ENCODE measurements at regions not wholly inside any gene's neighbourhood (a gene's known extent, or its start where the extent isn't known, plus 50 kb on each side); places are given as distances from the start of the nearest gene placed in this dataset.

- TF ChIP-seq, protein P1, sequence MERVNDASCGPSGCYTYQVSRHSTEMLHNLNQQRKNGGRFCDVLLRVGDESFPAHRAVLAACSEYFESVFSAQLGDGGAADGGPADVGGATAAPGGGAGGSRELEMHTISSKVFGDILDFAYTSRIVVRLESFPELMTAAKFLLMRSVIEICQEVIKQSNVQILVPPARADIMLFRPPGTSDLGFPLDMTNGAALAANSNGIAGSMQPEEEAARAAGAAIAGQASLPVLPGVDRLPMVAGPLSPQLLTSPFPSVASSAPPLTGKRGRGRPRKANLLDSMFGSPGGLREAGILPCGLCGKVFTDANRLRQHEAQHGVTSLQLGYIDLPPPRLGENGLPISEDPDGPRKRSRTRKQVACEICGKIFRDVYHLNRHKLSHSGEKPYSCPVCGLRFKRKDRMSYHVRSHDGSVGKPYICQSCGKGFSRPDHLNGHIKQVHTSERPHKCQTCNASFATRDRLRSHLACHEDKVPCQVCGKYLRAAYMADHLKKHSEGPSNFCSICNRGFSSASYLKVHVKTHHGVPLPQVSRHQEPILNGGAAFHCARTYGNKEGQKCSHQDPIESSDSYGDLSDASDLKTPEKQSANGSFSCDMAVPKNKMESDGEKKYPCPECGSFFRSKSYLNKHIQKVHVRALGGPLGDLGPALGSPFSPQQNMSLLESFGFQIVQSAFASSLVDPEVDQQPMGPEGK (tag by site-specific recombination; IDR thresholded peaks at IDR 0.05) = no peak
Observed at GRCh38 chr13:78997902-78998629, 339.1 kb upstream of the OBI1 start (continued).

DNA sequence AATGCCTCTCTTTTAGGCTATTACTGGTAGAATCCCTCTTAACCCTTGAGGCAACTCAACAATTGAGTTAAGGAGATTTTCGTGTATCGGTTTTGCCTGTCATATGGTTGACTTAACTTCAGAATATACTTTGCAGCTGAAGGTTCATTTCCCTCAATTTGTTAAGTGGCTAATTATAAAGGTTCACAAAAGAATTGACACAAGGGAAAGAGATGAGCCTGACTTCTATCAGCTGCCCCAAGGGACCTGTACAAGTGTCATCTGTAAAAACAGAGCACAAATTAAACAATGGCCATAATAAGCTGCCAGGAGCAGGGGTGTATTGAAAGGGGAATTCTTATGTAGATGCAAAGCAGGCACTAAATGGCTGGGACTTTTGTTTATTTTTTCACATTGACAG, 334.8 kb upstream of the OBI1 start:
- CTCF ChIA-PET = interaction anchor here (0.7 to 1.4 kb wide), 2 partner anchors 15 to 320 kb away, joined by 4 to 8 read pairs; no protein-coding TSS in a partner anchor

DNA sequence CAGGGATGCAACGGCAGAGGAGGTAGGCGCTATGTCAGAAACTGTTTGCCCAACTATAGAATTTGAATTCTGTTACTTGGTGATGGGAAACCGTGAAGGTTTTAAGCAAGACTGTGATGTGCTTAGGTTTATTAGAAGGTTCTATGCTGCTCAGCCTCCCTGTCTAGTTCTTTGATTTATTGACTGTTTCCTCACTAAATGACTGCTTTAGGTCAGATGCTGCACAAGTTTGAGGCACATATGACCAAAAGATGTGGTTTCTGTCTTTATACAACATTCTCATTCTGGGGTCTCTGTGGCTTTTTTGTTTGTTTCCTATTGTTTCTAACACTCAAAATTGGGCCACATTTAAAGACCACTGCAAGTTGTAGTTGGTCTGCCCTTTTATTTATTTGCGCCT, 323.0 kb upstream of the OBI1 start:
- no peak overlapping the region for H3K4me3 ChIP-seq (ENCODE audit: low read depth, low read length)

More for the DNA sequence above, 334.8 kb upstream of the OBI1 start:
- Histone ChIP-seq H3K4me3 (ENCODE audit: low read depth, low read length) (no peak overlapping the region), H3K4me1 (ENCODE audit: control insufficient read depth, insufficient read depth, low read length) (no peaks in the 10 kb centered on the region), H3K27ac (ENCODE audit: extremely low read depth, low read depth, low read length) (no peak overlapping the region), H3K36me3 (ENCODE audit: control insufficient read depth in 2 of 2, insufficient read depth in 1 of 2, low read length in 2 of 2) (no peaks in the 10 kb centered on the region), H3K9me3 (ENCODE audit: control insufficient read depth, insufficient read depth, low read depth, low read length) (no peaks in the 10 kb centered on the region)
- TF ChIP-seq MEIS1 (CRISPR knock-in tag; IDR thresholded peaks at IDR 0.05; ENCODE audit: borderline replicate concordance) (no peak), ZNF433 (tag by site-specific recombination; IDR thresholded peaks at IDR 0.05; ENCODE audit: low read depth) (no peak), ZNF555 (tag by site-specific recombination; conservative IDR thresholded peaks at IDR 0.05) (no peak), ZNF292 (tag by site-specific recombination; IDR thresholded peaks at IDR 0.05; ENCODE audit: borderline replicate concordance, low read depth) (no peak), ZBTB17 (tag by site-specific recombination; IDR thresholded peaks at IDR 0.05) (no peak), ZNF324 (tag by site-specific recombination; IDR thresholded peaks at IDR 0.05) (no peak), ZBTB1 (tag by site-specific recombination; IDR thresholded peaks at IDR 0.05) (no peak), FEZF1 (tag by site-specific recombination; IDR thresholded peaks at IDR 0.05) (no peak), ZNF155 (tag by site-specific recombination; IDR thresholded peaks at IDR 0.05) (no peak)
- TF ChIP-seq, protein P2, sequence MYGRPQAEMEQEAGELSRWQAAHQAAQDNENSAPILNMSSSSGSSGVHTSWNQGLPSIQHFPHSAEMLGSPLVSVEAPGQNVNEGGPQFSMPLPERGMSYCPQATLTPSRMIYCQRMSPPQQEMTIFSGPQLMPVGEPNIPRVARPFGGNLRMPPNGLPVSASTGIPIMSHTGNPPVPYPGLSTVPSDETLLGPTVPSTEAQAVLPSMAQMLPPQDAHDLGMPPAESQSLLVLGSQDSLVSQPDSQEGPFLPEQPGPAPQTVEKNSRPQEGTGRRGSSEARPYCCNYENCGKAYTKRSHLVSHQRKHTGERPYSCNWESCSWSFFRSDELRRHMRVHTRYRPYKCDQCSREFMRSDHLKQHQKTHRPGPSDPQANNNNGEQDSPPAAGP (tag by site-specific recombination; IDR thresholded peaks at IDR 0.05) = no peak
- POLR2A ChIA-PET = no interaction called here

GRCh38 chr13:78979349-78979748, 320.4 kb upstream of the OBI1 start:
- no peak for TF ChIP-seq ZNF48 (tag by site-specific recombination; IDR thresholded peaks at IDR 0.05)
- TF ChIP-seq ZFHX2 (tag by site-specific recombination; conservative IDR thresholded peaks at IDR 0.05) = peak; percentile 76
- TF ChIP-seq EGR2 (tag by site-specific recombination; IDR thresholded peaks at IDR 0.05; ENCODE audit: low read depth) = peak; percentile 76

More for the DNA sequence above, 323.0 kb upstream of the OBI1 start:
- Histone ChIP-seq H3K36me3 (ENCODE audit: control insufficient read depth in 2 of 2, insufficient read depth in 1 of 2, low read length in 2 of 2) (no peaks in the 10 kb centered on the region), H3K27ac (ENCODE audit: extremely low read depth, low read depth, low read length) (no peak overlapping the region), H3K4me1 (ENCODE audit: control insufficient read depth, insufficient read depth, low read length) (no peaks in the 10 kb centered on the region), H3K9me3 (ENCODE audit: control insufficient read depth, insufficient read depth, low read depth, low read length) (no peaks in the 10 kb centered on the region)
- ChIA-PET CTCF (interaction anchor here (0.6 kb wide), 1 partner anchor 742 kb away, joined by 3 read pairs; no protein-coding TSS in a partner anchor), POLR2A (no interaction called here)
- TF ChIP-seq ZNF521 (tag by site-specific recombination; IDR thresholded peaks at IDR 0.05) (no peak), SCRT1 (tag by site-specific recombination; IDR thresholded peaks at IDR 0.05; ENCODE audit: borderline replicate concordance) (no peak)
- TF ChIP-seq, protein P3, sequence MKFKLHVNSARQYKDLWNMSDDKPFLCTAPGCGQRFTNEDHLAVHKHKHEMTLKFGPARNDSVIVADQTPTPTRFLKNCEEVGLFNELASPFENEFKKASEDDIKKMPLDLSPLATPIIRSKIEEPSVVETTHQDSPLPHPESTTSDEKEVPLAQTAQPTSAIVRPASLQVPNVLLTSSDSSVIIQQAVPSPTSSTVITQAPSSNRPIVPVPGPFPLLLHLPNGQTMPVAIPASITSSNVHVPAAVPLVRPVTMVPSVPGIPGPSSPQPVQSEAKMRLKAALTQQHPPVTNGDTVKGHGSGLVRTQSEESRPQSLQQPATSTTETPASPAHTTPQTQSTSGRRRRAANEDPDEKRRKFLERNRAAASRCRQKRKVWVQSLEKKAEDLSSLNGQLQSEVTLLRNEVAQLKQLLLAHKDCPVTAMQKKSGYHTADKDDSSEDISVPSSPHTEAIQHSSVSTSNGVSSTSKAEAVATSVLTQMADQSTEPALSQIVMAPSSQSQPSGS (tag by site-specific recombination; IDR thresholded peaks at IDR 0.05; ENCODE audit: low read depth) = no peak

More at GRCh38 chr13:78979349-78979748, 320.4 kb upstream of the OBI1 start:
- Histone ChIP-seq H3K27ac (ENCODE audit: extremely low read depth, low read depth, low read length) (no peak overlapping the region), H3K9me3 (ENCODE audit: control insufficient read depth, insufficient read depth, low read depth, low read length) (no peaks in the 10 kb centered on the region), H3K4me1 (ENCODE audit: control insufficient read depth, insufficient read depth, low read length) (no peaks in the 10 kb centered on the region), H3K36me3 (ENCODE audit: control insufficient read depth in 2 of 2, insufficient read depth in 1 of 2, low read length in 2 of 2) (no peaks in the 10 kb centered on the region), H3K4me3 (ENCODE audit: low read depth, low read length) (no peak overlapping the region)
- CTCF ChIA-PET = interaction anchor here (0.7 to 2.8 kb wide), 8 partner anchors 15 to 846 kb away, joined by 3 to 21 read pairs (median 4); no protein-coding TSS in a partner anchor
- POLR2A ChIA-PET = no interaction called here
